ENCODE measurements at regions not wholly inside any gene's neighbourhood (a gene's known extent, or its start where the extent isn't known, plus 50 kb on each side); places are given as distances from the start of the nearest gene placed in this dataset.

- Mint-ChIP-seq H3K4me1 (no peaks in the 10 kb centered on the region), H3K27ac (no peak overlapping the region), H3K27me3 (no peaks in the 10 kb centered on the region), H3K36me3 (ENCODE audit: low read depth) (no peaks in the 10 kb centered on the region), H3K9me3 (no peaks in the 10 kb centered on the region), H3K4me3 (no peak overlapping the region)
- POLR2A ChIA-PET = no interaction called here
- ATAC-seq (ENCODE audit: low read depth) (no peak), DNase-seq (no peak)
- CTCF ChIA-PET = no interaction called here
- intact Hi-C loops (cut with micrococcal nuclease) = no loop called here
- TF ChIP-seq, protein P1, sequence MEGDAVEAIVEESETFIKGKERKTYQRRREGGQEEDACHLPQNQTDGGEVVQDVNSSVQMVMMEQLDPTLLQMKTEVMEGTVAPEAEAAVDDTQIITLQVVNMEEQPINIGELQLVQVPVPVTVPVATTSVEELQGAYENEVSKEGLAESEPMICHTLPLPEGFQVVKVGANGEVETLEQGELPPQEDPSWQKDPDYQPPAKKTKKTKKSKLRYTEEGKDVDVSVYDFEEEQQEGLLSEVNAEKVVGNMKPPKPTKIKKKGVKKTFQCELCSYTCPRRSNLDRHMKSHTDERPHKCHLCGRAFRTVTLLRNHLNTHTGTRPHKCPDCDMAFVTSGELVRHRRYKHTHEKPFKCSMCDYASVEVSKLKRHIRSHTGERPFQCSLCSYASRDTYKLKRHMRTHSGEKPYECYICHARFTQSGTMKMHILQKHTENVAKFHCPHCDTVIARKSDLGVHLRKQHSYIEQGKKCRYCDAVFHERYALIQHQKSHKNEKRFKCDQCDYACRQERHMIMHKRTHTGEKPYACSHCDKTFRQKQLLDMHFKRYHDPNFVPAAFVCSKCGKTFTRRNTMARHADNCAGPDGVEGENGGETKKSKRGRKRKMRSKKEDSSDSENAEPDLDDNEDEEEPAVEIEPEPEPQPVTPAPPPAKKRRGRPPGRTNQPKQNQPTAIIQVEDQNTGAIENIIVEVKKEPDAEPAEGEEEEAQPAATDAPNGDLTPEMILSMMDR (IDR thresholded peaks at IDR 0.05) = no peak
Measured at GRCh38 chr4:31375936-31376335, 655.8 kb downstream of the PCDH7 start.

GRCh38 chr4:31379364-31379763 is 659.2 kb downstream of the PCDH7 start:
- ChIA-PET CTCF (no interaction called here), POLR2A (no interaction called here)
- H3K36me3 Mint-ChIP-seq (ENCODE audit: low read depth) = no peaks in the 10 kb centered on the region
- TF ChIP-seq, protein P1 (IDR thresholded peaks at IDR 0.05) = no peak
- intact Hi-C loops (cut with micrococcal nuclease) = no loop called here
- ATAC-seq (ENCODE audit: low read depth) (no peak), DNase-seq (no peak)
- no peak overlapping the region for H3K27ac Mint-ChIP-seq
- no peaks in the 10 kb centered on the region for H3K9me3 Mint-ChIP-seq
- H3K4me3 Mint-ChIP-seq = no peak overlapping the region
- H3K4me1 Mint-ChIP-seq = no peaks in the 10 kb centered on the region
- no peaks in the 10 kb centered on the region for H3K27me3 Mint-ChIP-seq

GRCh38 chr4:31383767-31384166 is 663.6 kb downstream of the PCDH7 start:
- Mint-ChIP-seq H3K36me3 (ENCODE audit: low read depth) (no peaks in the 10 kb centered on the region), H3K9me3 (no peaks in the 10 kb centered on the region), H3K27me3 (no peaks in the 10 kb centered on the region), H3K27ac (no peak overlapping the region), H3K4me3 (no peak overlapping the region), H3K4me1 (no peaks in the 10 kb centered on the region)
- POLR2A ChIA-PET = no interaction called here
- intact Hi-C loops (cut with micrococcal nuclease) = no loop called here
- no peak for ATAC-seq (ENCODE audit: low read depth)
- TF ChIP-seq, protein P1 (IDR thresholded peaks at IDR 0.05) = no peak
- CTCF ChIA-PET = no interaction called here
- DNase-seq = no peak

DNA sequence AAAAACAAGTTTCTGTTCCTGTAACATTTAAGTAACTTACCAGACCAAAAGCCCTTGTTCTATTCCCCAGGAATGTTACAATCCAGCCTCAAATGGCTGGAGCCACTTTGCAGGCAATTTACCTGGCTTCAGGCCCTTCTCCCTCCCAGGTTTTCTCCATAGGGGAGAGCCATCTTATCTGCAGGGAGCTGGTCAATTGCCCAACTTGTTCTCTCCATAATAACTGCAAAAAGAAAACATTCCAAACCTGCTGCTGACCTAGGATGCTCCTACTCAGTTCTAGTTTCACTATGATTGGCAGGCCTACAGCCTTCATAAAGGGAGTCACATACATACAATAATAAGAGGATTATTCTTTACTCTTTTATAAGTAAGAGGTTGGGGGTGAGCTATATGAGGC is 670.7 kb downstream of the PCDH7 start:
- no peaks in the 10 kb centered on the region for H3K27me3 Mint-ChIP-seq
- ATAC-seq (ENCODE audit: low read depth) (no peak), DNase-seq (no peak)
- H3K4me1 Mint-ChIP-seq = no peaks in the 10 kb centered on the region
- H3K36me3 Mint-ChIP-seq (ENCODE audit: low read depth) = no peaks in the 10 kb centered on the region
- H3K9me3 Mint-ChIP-seq = no peaks in the 10 kb centered on the region
- ChIA-PET POLR2A (no interaction called here), CTCF (no interaction called here)
- intact Hi-C loops (cut with micrococcal nuclease) = no loop called here
- H3K4me3 Mint-ChIP-seq = no peak overlapping the region
- H3K27ac Mint-ChIP-seq = no peak overlapping the region
- TF ChIP-seq, protein P1 (IDR thresholded peaks at IDR 0.05) = no peak

DNA sequence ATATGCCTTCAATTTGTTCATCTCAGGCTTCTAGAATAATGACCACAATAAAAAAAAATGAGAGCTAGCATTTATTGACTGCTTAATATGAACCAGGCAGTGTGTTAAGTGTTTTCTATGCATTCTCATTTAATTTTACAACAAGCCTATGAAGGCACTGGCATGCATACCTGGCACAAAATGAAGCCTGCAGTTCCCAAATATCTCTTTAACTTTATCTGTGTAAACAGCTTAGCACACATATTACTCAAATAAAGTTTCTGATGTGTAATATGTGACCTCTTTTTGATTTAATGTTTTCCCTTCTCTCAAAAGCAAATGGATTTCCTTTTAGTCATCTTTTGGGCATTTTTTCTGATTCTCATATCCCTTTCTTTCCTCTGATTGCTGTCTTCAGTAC is 671.8 kb downstream of the PCDH7 start:
- H3K36me3 Mint-ChIP-seq (ENCODE audit: low read depth) = no peaks in the 10 kb centered on the region
- ChIA-PET POLR2A (no interaction called here), CTCF (no interaction called here)
- DNase-seq = no peak
- ATAC-seq (ENCODE audit: low read depth) = no peak
- H3K4me1 Mint-ChIP-seq = no peaks in the 10 kb centered on the region
- H3K27me3 Mint-ChIP-seq = no peaks in the 10 kb centered on the region
- intact Hi-C loops (cut with micrococcal nuclease) = no loop called here
- no peak overlapping the region for H3K27ac Mint-ChIP-seq
- no peaks in the 10 kb centered on the region for H3K9me3 Mint-ChIP-seq
- TF ChIP-seq, protein P1 (IDR thresholded peaks at IDR 0.05) = no peak
- no peak overlapping the region for H3K4me3 Mint-ChIP-seq

Data from activated B cell treated with CpG ODN at 0.5 μM for 24 hours (primary cell).